Esophagus muscularis mucosa (tissue), 4 donors: ENCODE measurements at regions not wholly inside any gene's neighbourhood (a gene's known extent, or its start where the extent isn't known, plus 50 kb on each side); places are given as distances from the start of the nearest gene placed in this dataset.
A peak's percentile ranks its signal among the peaks of the same experiment; 100 is the strongest.

Source experiments
- DNase-seq: peaks from one replicate; pipeline ENCODE4 v3.0.0-alpha.2; 2017; ENCODE audit errors: extremely low spot score
- H3K27ac ChIP-seq, 4 donors: fragments of 200-600 bp; sonication (generic); replicated peaks in 1 of 4; 1 replicate in 3 of 4; 2 replicates in 1 of 4; pipeline ENCODE4 v1.5.1; 2016 to 2019; ENCODE audit warnings: mild to moderate bottlenecking in 1 of 4
- H3K27me3 ChIP-seq, 4 donors: fragments of 200-600 bp; sonication (generic); one replicate each; pipeline versions ENCODE4 v1.5.1 to v1.6.0; 2016 to 2019
- H3K36me3 ChIP-seq, 4 donors: fragments of 200-600 bp; sonication (generic); one replicate each; pipeline ENCODE4 v1.5.1; 2016 to 2019
- H3K4me1 ChIP-seq, 4 donors: fragments of 200-600 bp; sonication (generic); one replicate each; pipeline ENCODE4 v1.5.1; 2016 to 2019
- H3K4me3 ChIP-seq, 4 donors: fragments of 200-600 bp; sonication (generic); 1 replicate in 2 of 4; 2 replicates in 2 of 4; pipeline ENCODE4 v1.5.1; 2016 to 2019; ENCODE audit warnings: mild to moderate bottlenecking in 4 of 4, moderate library complexity in 1 of 4
- H3K9me3 ChIP-seq, 4 donors: fragments of 200-600 bp; sonication (generic); 1 replicate in 3 of 4; 2 replicates in 1 of 4; pipeline ENCODE4 v1.5.1; 2016 to 2019
- CTCF ChIP-seq, 3 experiments: fragments of 200-600 bp in 2 of 3; fragments of 450-650 bp in 1 of 3; sonication (generic) in 2 of 3; IDR thresholded peaks; one replicate each; pipeline ENCODE4 v1.5.1; 2017 to 2019; ENCODE audit warnings: antibody characterized with exemption in 3 of 3, mild to moderate bottlenecking in 2 of 3, moderate library complexity in 1 of 3
- EP300 ChIP-seq: sonication (generic); formaldehyde crosslinking; IDR thresholded peaks from one replicate; pipeline ENCODE4 v1.6.1; 2017; ENCODE audit warnings: antibody characterized with exemption
- POLR2A ChIP-seq: fragments of 450-650 bp; IDR thresholded peaks from one replicate; pipeline ENCODE4 v1.6.1; 2017; ENCODE audit warnings: antibody characterized with exemption, moderate library complexity, mild to moderate bottlenecking, low read depth
- POLR2AphosphoS5 ChIP-seq, 2 donors: sonication (generic); formaldehyde crosslinking; IDR thresholded peaks; one replicate each; pipeline ENCODE4 v1.6.1; 2017; ENCODE audit warnings: antibody characterized with exemption in 2 of 2
- WGBS: methylation state at CpG from one replicate; pipeline ENCODE4 v1.1.5; 2018; 5-methylcytosine and 5-hydroxymethylcytosine counted together
- intact Hi-C: fragments of 100-400 bp; cut with DNase I; formaldehyde crosslinking; loops from one replicate; pipeline ENCODE4 v1.15.1; 2023

- Histone ChIP-seq H3K27ac (peak overlapping the region; percentile 54 to 69 (median 63)), H3K9me3 (no peaks in the 10 kb centered on the region), H3K4me3 (peak overlapping the region; percentile 8 to 29 (median 22)), H3K36me3 (no peaks in the 10 kb centered on the region), H3K4me1 (peaks cover 17 to 28% (median 22%) of the 10 kb centered on the region in 4 donors), H3K27me3 (no peaks in the 10 kb centered on the region)
- DNase-seq: no peak
- intact Hi-C loops: no loop called here
- WGBS: 40% methylated on average over 16 of the region's 17 CpGs
- TF ChIP-seq POLR2AphosphoS5 (IDR thresholded peaks at IDR 0.05) (no peak), CTCF (IDR thresholded peaks at IDR 0.05) (no peak), POLR2A (no peak), EP300 (no peak)
Measured at GRCh38 chr4:24248674-24249630, 335.4 kb downstream of the DHX15 start.

- no peak overlapping the region for H3K4me3 ChIP-seq
- DNase-seq: no peak
- no peak overlapping the region for H3K27ac ChIP-seq
- intact Hi-C loops: no loop called here
- 72% methylated on average over 2 of the region's 2 CpGs for WGBS
- H3K27me3 ChIP-seq: no peaks in the 10 kb centered on the region
- no peak for TF ChIP-seq POLR2A
- no peak for TF ChIP-seq POLR2AphosphoS5 (IDR thresholded peaks at IDR 0.05)
- TF ChIP-seq EP300: no peak
- peaks cover 17 to 28% (median 23%) of the 10 kb centered on the region in 4 donors for H3K4me1 ChIP-seq
- H3K36me3 ChIP-seq: no peaks in the 10 kb centered on the region
- H3K9me3 ChIP-seq: no peaks in the 10 kb centered on the region
Measured at GRCh38 chr4:24245491-24245820, 338.9 kb downstream of the DHX15 start.

- Histone ChIP-seq H3K27me3 (no peaks in the 10 kb centered on the region), H3K9me3 (no peaks in the 10 kb centered on the region), H3K27ac (no peak overlapping the region), H3K4me1 (peaks cover 16 to 25% (median 21%) of the 10 kb centered on the region in 4 donors), H3K4me3 (no peak overlapping the region), H3K36me3 (no peaks in the 10 kb centered on the region)
- DNase-seq: no peak
- intact Hi-C loops: no loop called here
- TF ChIP-seq POLR2AphosphoS5 (IDR thresholded peaks at IDR 0.05): peak in 1 of 2 donors; percentile 8
- TF ChIP-seq CTCF (IDR thresholded peaks at IDR 0.05): no peak
- 61% methylated on average over 9 of the region's 9 CpGs for WGBS
Measured at GRCh38 chr4:24244663-24245490, 339.5 kb downstream of the DHX15 start.

- DNase-seq: no peak
- no peak overlapping the region for H3K27ac ChIP-seq
- no peaks in the 10 kb centered on the region for H3K36me3 ChIP-seq
- intact Hi-C loops: no loop called here
- H3K4me1 ChIP-seq: peaks cover 3 to 15% (median 8%) of the 10 kb centered on the region in 4 donors
- TF ChIP-seq POLR2AphosphoS5 (IDR thresholded peaks at IDR 0.05) (no peak), POLR2A (no peak), CTCF (IDR thresholded peaks at IDR 0.05) (no peak), EP300 (no peak)
- H3K9me3 ChIP-seq: no peaks in the 10 kb centered on the region
- 81% methylated on average over 2 of the region's 2 CpGs for WGBS
- no peaks in the 10 kb centered on the region for H3K27me3 ChIP-seq
- H3K4me3 ChIP-seq: no peak overlapping the region
Measured at GRCh38 chr4:24243641-24244040, 340.7 kb downstream of the DHX15 start.

GRCh38 chr4:24241511-24241910 is 342.8 kb downstream of the DHX15 start:
- TF ChIP-seq CTCF (IDR thresholded peaks at IDR 0.05) (no peak), POLR2A (no peak), POLR2AphosphoS5 (IDR thresholded peaks at IDR 0.05) (no peak), EP300 (no peak)
- DNase-seq: no peak
- H3K27me3 ChIP-seq: no peaks in the 10 kb centered on the region
- no peaks in the 10 kb centered on the region for H3K36me3 ChIP-seq
- WGBS: 70% methylated on average over 5 of the region's 5 CpGs
- no peak overlapping the region for H3K27ac ChIP-seq
- H3K4me1 ChIP-seq: peaks cover 0 to 8% (median 3%) of the 10 kb centered on the region in 4 donors
- H3K4me3 ChIP-seq: no peak overlapping the region
- H3K9me3 ChIP-seq: no peaks in the 10 kb centered on the region
- intact Hi-C loops: no loop called here
